ENCODE measurements at regions not wholly inside any gene's neighbourhood (a gene's known extent, or its start where the extent isn't known, plus 50 kb on each side); places are given as distances from the start of the nearest gene placed in this dataset.
"Not testable (repeated sequence)": the region's sequence is repeated elsewhere in the genome, so short reads cannot be mapped to it uniquely, and the experiment has no call there.

- Mint-ChIP-seq H3K4me1 (peaks cover 0 to 30% (median 23%) of the 10 kb centered on the region in 3 donors), H3K27ac (no peak overlapping the region), H3K4me3 (no peak overlapping the region), H3K36me3 (no peaks in the 10 kb centered on the region), H3K27me3 (no peaks in the 10 kb centered on the region), H3K9me3 (no peaks in the 10 kb centered on the region)
- Histone ChIP-seq H3K4me3 (ENCODE audit: control insufficient read depth in 1 of 2, extremely low read depth in 1 of 2, low read length in 1 of 2) (no peak overlapping the region), H3K9me3 (no peaks in the 10 kb centered on the region), H3K36me3 (ENCODE audit: control insufficient read depth in 2 of 2, extremely low read depth in 1 of 2, insufficient read depth in 1 of 2, low read length in 1 of 2) (no peaks in the 10 kb centered on the region), H3K27me3 (replicated peaks in 1 of 2; ENCODE audit: control insufficient read depth in 2 of 2, extremely low read depth in 1 of 2, insufficient read depth in 2 of 2, low read length in 1 of 2) (no peaks in the 10 kb centered on the region), H3K4me1 (ENCODE audit: control insufficient read depth in 1 of 2, extremely low read depth in 1 of 2, insufficient read depth in 2 of 2, low read length in 2 of 2) (no peaks in the 10 kb centered on the region), H3K27ac (ENCODE audit: low read length) (no peak overlapping the region)
- POLR2A ChIA-PET: interaction anchor here in 1 of 2 donors (0.7 kb wide), 1 partner anchor 1118 kb away, joined by 5 read pairs; no protein-coding TSS in a partner anchor
- no peak for ATAC-seq (replicated peaks in 1 of 4)
- WGBS (ENCODE audit: insufficient coverage): no CpG with 5 or more reads among the region's 6 CpGs
- CTCF ChIA-PET: no interaction called here
- no peak for DNase-seq
These were observed 458.2 kb upstream of the KLF6 start for GRCh38 chr10:4243169-4243568.

- Mint-ChIP-seq H3K36me3 (no peaks in the 10 kb centered on the region), H3K27ac (peak overlapping the region in 1 of 2 donors; percentile 11), H3K27me3 (no peaks in the 10 kb centered on the region), H3K9me3 (no peaks in the 10 kb centered on the region), H3K4me3 (no peak overlapping the region), H3K4me1 (peaks cover 0 to 30% (median 23%) of the 10 kb centered on the region in 3 donors)
- Histone ChIP-seq H3K27me3 (replicated peaks in 1 of 2; ENCODE audit: control insufficient read depth in 2 of 2, extremely low read depth in 1 of 2, insufficient read depth in 2 of 2, low read length in 1 of 2) (no peaks in the 10 kb centered on the region), H3K27ac (ENCODE audit: low read length) (no peak overlapping the region), H3K9me3 (no peaks in the 10 kb centered on the region), H3K4me1 (ENCODE audit: control insufficient read depth in 1 of 2, extremely low read depth in 1 of 2, insufficient read depth in 2 of 2, low read length in 2 of 2) (no peaks in the 10 kb centered on the region), H3K4me3 (ENCODE audit: control insufficient read depth in 1 of 2, extremely low read depth in 1 of 2, low read length in 1 of 2) (no peak overlapping the region), H3K36me3 (ENCODE audit: control insufficient read depth in 2 of 2, extremely low read depth in 1 of 2, insufficient read depth in 1 of 2, low read length in 1 of 2) (no peaks in the 10 kb centered on the region)
- ChIA-PET CTCF (no interaction called here), POLR2A (interaction anchor here in 1 of 2 donors (0.7 kb wide), 1 partner anchor 1119 kb away, joined by 5 read pairs; no protein-coding TSS in a partner anchor)
- DNase-seq: no peak
- no peak for ATAC-seq (replicated peaks in 1 of 4)
- 78% methylated on average over 1 of the region's 2 CpGs for WGBS (ENCODE audit: insufficient coverage)
These were observed 457.6 kb upstream of the KLF6 start for GRCh38 chr10:4242561-4243035.

DNA sequence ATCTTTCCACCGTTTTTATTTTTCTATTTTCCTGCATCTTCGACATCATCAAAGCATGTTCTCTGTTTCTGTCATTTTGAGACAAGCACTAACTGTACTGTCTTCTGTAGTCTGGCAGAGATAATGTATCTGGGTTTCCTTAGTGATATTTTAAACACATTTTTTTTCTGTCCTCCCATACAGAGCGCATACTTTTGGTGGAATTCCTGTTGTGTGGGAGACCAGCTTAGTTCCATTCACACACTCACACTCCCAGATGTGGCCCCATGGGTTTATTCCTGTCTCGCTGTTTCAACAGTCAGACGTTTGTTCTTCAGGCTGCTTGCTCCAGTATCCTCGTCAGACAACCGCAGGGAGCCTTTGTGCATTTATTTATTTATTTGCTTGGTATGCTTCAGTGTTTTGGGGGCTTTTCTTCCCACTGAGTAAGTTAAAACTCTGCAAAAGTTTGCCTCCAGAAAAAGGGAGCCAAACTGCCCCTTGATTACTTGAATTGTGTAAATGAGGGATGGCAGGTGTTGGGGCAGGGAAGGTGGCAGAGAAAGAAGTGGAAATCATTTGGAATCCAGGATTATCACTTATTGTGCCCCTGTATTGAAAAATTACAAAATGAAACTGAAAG lies 456.8 kb upstream of the KLF6 start:
- no peak overlapping the region for H3K4me3 Mint-ChIP-seq
- peaks cover 0 to 3% of the 10 kb centered on the region in 2 donors for H3K27me3 Mint-ChIP-seq
- no peak overlapping the region for H3K27ac ChIP-seq (ENCODE audit: low read length)
- no peaks in the 10 kb centered on the region for H3K36me3 Mint-ChIP-seq
- peaks cover 0 to 24% (median 19%) of the 10 kb centered on the region in 3 donors for H3K4me1 Mint-ChIP-seq
- no peaks in the 10 kb centered on the region for H3K36me3 ChIP-seq (ENCODE audit: control insufficient read depth in 2 of 2, extremely low read depth in 1 of 2, insufficient read depth in 1 of 2, low read length in 1 of 2)
- no peaks in the 10 kb centered on the region for H3K4me1 ChIP-seq (ENCODE audit: control insufficient read depth in 1 of 2, extremely low read depth in 1 of 2, insufficient read depth in 2 of 2, low read length in 2 of 2)
- ChIA-PET CTCF (no interaction called here), POLR2A (no interaction called here)
- no peak for ATAC-seq (replicated peaks in 1 of 4)
- no CpG with 5 or more reads among the region's 7 CpGs for WGBS (ENCODE audit: insufficient coverage)
- no peaks in the 10 kb centered on the region for H3K9me3 ChIP-seq
- H3K4me3 ChIP-seq (ENCODE audit: control insufficient read depth in 1 of 2, extremely low read depth in 1 of 2, low read length in 1 of 2): no peak overlapping the region
- H3K27ac Mint-ChIP-seq: no peak overlapping the region
- no peak for DNase-seq
- H3K27me3 ChIP-seq (replicated peaks in 1 of 2; ENCODE audit: control insufficient read depth in 2 of 2, extremely low read depth in 1 of 2, insufficient read depth in 2 of 2, low read length in 1 of 2): no peaks in the 10 kb centered on the region
- H3K9me3 Mint-ChIP-seq: peaks cover 4 to 7% (median 5%) of the 10 kb centered on the region in 3 donors

GRCh38 chr10:4240608-4241197 lies 455.7 kb upstream of the KLF6 start:
- H3K4me1 Mint-ChIP-seq: peaks cover 0 to 19% (median 12%) of the 10 kb centered on the region in 3 donors
- WGBS (ENCODE audit: insufficient coverage): 100% methylated on average over 3 of the region's 7 CpGs
- peaks cover 0 to 3% of the 10 kb centered on the region in 2 donors for H3K27me3 Mint-ChIP-seq
- ATAC-seq (replicated peaks in 1 of 4): no peak
- no peaks in the 10 kb centered on the region for H3K36me3 ChIP-seq (ENCODE audit: control insufficient read depth in 2 of 2, extremely low read depth in 1 of 2, insufficient read depth in 1 of 2, low read length in 1 of 2)
- no peak overlapping the region for H3K4me3 ChIP-seq (ENCODE audit: control insufficient read depth in 1 of 2, extremely low read depth in 1 of 2, low read length in 1 of 2)
- POLR2A ChIA-PET: no interaction called here
- peaks cover 4 to 8% (median 7%) of the 10 kb centered on the region in 3 donors for H3K9me3 Mint-ChIP-seq
- H3K4me1 ChIP-seq (ENCODE audit: control insufficient read depth in 1 of 2, extremely low read depth in 1 of 2, insufficient read depth in 2 of 2, low read length in 2 of 2): peaks cover 0 to 4% of the 10 kb centered on the region in 2 experiments
- H3K36me3 Mint-ChIP-seq: no peaks in the 10 kb centered on the region
- H3K4me3 Mint-ChIP-seq: no peak overlapping the region
- CTCF ChIA-PET: no interaction called here
- no peak overlapping the region for H3K27ac ChIP-seq (ENCODE audit: low read length)
- no peaks in the 10 kb centered on the region for H3K27me3 ChIP-seq (replicated peaks in 1 of 2; ENCODE audit: control insufficient read depth in 2 of 2, extremely low read depth in 1 of 2, insufficient read depth in 2 of 2, low read length in 1 of 2)
- DNase-seq: no peak
- H3K27ac Mint-ChIP-seq: no peak overlapping the region
- H3K9me3 ChIP-seq: no peaks in the 10 kb centered on the region

DNA sequence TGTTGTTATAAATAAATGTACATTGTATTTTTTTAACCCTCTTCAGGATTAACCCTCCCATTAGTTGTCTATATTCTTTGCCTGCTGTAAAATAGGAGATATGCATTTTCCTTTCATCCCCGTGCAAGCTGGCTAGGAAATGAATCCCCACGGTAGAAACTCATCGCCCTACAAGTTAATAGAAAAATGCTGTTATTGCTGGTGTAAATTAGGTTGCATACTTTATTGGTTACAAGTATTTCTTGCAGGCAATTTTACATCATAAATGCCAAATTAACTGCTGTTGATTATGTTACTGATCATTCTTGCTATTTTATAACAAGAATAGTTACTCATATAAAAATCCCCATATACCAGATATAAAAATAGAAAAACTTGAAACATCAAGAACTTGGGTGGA lies 454.2 kb upstream of the KLF6 start:
- H3K4me3 ChIP-seq (ENCODE audit: control insufficient read depth in 1 of 2, extremely low read depth in 1 of 2, low read length in 1 of 2): no peak overlapping the region
- no CpG with 5 or more reads among the region's 3 CpGs for WGBS (ENCODE audit: insufficient coverage)
- no peaks in the 10 kb centered on the region for H3K9me3 ChIP-seq
- Mint-ChIP-seq H3K36me3 (no peaks in the 10 kb centered on the region), H3K4me3 (no peak overlapping the region), H3K4me1 (peaks cover 0 to 29% (median 17%) of the 10 kb centered on the region in 3 donors), H3K9me3 (peaks cover 4 to 8% (median 7%) of the 10 kb centered on the region in 3 donors), H3K27ac (no peak overlapping the region), H3K27me3 (peaks cover 0 to 3% of the 10 kb centered on the region in 2 donors)
- no peak for DNase-seq
- peaks cover 0 to 14% of the 10 kb centered on the region in 2 experiments for H3K4me1 ChIP-seq (ENCODE audit: control insufficient read depth in 1 of 2, extremely low read depth in 1 of 2, insufficient read depth in 2 of 2, low read length in 2 of 2)
- H3K27me3 ChIP-seq (replicated peaks in 1 of 2; ENCODE audit: control insufficient read depth in 2 of 2, extremely low read depth in 1 of 2, insufficient read depth in 2 of 2, low read length in 1 of 2): no peaks in the 10 kb centered on the region
- no peak for ATAC-seq (replicated peaks in 1 of 4)
- H3K27ac ChIP-seq (ENCODE audit: low read length): no peak overlapping the region
- CTCF ChIA-PET: no interaction called here
- POLR2A ChIA-PET: no interaction called here
- H3K36me3 ChIP-seq (ENCODE audit: control insufficient read depth in 2 of 2, extremely low read depth in 1 of 2, insufficient read depth in 1 of 2, low read length in 1 of 2): no peaks in the 10 kb centered on the region

- H3K4me3 ChIP-seq (ENCODE audit: control insufficient read depth in 1 of 2, extremely low read depth in 1 of 2, low read length in 1 of 2); H3K36me3 ChIP-seq (ENCODE audit: control insufficient read depth in 2 of 2, extremely low read depth in 1 of 2, insufficient read depth in 1 of 2, low read length in 1 of 2); H3K4me3 Mint-ChIP-seq; DNase-seq; H3K27me3 Mint-ChIP-seq; H3K9me3 ChIP-seq; CTCF ChIA-PET; H3K36me3 Mint-ChIP-seq; H3K9me3 Mint-ChIP-seq; ATAC-seq (replicated peaks in 1 of 4); H3K27ac ChIP-seq (ENCODE audit: low read length); H3K27me3 ChIP-seq (replicated peaks in 1 of 2; ENCODE audit: control insufficient read depth in 2 of 2, extremely low read depth in 1 of 2, insufficient read depth in 2 of 2, low read length in 1 of 2); H3K27ac Mint-ChIP-seq; POLR2A ChIA-PET: not testable (repeated sequence)
- peaks cover 0 to 19% (median 11%) of the 10 kb centered on the region in 3 donors for H3K4me1 Mint-ChIP-seq
- peaks cover 0 to 14% of the 10 kb centered on the region in 2 experiments for H3K4me1 ChIP-seq (ENCODE audit: control insufficient read depth in 1 of 2, extremely low read depth in 1 of 2, insufficient read depth in 2 of 2, low read length in 2 of 2)
- no CpG with 5 or more reads among the region's 2 CpGs for WGBS (ENCODE audit: insufficient coverage)
These were observed 451.9 kb upstream of the KLF6 start for GRCh38 chr10:4236905-4237304.
